ENCODE measurements at regions not wholly inside any gene's neighbourhood (a gene's known extent, or its start where the extent isn't known, plus 50 kb on each side); places are given as distances from the start of the nearest gene placed in this dataset.

DNA sequence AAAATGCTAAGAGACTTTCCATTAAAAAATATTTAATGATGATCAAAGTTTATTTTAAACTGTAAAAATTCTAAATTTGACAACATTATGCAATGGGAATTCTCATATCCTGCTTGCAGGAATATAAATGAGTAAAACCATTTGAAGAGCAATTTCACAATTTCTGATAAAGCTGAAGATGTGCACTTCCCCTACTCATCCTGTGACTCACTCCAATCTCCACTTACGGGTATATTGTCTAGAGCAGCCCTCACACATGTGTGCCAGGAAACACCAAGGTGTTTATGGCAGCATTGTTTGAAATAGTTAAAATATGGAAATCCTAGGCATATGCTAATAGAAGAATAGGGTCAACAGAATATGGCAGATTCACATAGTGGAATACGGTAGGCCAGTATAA is 158.4 kb downstream of the PDHA2 start:
- DNase-seq: peak; percentile 8

DNA sequence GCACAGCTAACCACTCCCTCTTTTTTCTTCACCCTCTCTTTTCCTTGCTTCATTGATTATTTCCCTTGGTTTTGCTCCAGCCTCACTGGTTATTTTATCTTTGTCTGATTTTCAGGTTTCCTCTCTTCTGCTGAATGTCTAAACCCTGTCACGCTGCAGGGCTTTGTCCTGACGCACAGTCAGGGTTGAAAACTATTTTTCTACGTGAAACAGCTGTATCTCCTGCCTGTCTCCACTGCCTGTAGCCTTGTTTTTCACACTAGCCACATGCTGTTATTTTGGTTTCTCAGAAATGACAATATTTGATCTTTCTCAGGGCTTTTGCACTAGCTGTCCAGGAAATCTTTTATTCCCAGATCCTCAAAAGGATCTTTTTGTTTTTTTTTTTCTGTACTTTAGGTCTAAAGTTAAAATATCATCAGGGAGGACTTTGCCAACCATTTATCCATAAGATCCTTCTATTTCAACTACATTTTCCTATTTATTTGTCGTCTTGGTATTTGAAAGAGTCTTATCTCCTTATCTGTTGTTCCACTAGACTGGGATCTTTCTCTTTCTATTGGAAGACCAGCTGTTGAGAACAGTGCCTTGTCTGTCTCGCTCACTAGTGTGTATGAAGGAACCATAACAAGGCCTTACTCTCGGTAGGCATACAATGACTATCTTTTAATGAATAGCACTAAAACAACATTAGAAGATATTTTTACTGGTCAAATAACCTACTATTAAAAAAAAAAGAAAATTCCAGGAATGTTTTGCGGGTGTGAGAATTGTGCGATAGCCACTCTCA is 164.3 kb downstream of the PDHA2 start:
- no peak for DNase-seq

DNA sequence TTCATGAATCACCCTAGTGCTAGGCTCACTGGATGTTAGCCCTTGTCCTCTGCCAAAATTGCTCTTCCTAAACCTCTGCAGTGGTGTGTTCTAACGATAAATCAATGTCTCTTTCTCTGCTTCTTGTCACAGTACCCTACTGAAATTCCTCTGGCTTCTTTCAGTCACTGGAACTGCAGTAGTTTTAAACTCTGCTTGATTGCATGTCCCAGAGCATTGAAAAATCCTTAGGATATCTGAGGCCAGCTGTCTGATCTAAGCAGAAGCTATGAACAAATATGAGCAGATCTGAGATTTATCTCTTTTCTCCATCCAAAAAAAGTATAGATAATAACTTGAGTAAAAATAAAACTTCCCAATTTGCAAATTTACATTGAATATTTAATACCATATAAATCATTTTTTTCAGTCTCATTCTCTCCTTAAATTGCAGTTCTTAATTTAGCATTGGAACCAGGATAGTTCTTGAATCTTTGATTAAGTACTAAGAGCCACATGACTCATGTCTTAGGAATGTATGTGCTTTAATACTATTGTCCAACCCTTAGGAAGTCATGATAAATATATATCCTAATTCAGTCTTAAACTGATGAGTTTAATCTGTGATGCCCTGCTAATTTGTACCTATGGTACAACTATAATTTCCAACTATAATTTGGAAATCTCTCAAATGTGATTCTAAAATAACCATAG is 169.7 kb downstream of the PDHA2 start:
- DNase-seq: peak; percentile 30

DNA sequence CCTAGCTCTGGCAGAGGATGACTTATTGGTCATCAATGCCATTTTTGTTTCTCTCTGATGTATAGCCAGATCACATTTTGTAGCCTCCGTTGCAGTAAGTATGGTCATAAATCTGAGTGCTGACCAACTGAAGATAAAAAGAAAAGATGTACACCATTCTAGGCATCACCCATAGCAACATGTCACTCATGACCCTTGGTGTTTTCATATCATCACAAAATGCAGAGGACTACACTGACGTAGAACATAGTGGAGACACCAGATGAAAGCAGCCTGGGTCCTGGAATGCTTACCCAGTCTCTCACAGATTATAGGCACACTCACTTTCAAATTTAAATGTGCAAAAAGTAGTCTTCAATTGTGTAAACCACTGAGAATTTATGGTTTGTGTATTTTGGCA is 172.8 kb downstream of the PDHA2 start:
- no peak for DNase-seq

DNA sequence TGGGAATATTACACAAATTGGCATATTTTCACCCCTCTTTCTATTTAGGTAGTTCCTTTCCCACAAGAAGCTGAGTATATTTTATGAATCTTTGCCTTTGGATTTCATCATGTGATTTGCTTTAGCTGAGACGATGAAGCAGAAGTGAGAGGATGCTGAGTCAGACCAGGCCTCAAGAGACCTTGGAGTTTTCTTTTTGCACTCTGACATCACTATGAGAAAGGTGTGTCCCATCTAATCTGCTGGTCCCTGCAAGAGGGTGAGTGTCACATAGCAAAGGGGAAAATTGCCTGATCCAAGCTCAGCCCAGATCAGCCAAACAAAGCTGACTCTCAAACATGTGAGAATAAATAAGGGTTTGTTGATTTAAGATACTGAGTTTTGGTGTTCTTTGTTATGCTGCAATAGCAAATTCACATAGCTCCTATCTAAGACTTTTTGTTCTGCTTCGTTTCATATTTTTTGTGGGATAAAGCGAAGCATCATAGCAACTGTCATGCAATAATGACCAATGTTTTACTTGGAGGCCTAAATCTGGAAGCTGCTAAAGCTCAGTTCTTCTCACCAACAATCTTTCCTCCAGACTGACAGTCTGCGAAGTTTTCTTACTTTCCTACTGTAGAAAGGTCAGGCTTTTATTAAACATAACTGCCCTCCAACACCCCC is 176.9 kb downstream of the PDHA2 start:
- peak; percentile 63 for DNase-seq

- no peak for DNase-seq
Observed at GRCh38 chr4:96025011-96025410, 185.1 kb downstream of the PDHA2 start.

- DNase-seq: no peak
Observed at GRCh38 chr4:96035727-96036126, 195.8 kb downstream of the PDHA2 start.

DNA sequence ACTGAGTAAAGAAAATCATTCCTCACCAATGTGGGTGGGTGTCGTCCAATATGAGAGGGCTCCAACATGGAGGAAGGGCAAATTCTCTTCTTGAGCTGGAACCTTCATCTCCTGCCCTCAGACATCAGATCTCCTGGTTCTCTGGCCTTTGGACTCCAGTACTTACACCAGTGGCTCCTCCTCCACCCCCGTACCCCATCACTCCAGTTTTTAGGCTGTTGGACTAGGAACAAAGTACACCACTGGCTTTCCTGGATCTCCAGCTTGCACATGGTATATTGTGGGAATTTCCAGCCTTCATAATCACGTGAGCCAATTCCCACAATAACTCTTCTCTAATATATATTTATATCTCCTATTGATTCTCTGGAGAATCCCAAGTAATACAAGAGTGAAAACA is 196.9 kb downstream of the PDHA2 start:
- no peak for DNase-seq

GRCh38 chr4:96037705-96038104 is 197.8 kb downstream of the PDHA2 start:
- DNase-seq: no peak

- DNase-seq: no peak
Observed at GRCh38 chr4:96039217-96039616, 199.3 kb downstream of the PDHA2 start.

DNA sequence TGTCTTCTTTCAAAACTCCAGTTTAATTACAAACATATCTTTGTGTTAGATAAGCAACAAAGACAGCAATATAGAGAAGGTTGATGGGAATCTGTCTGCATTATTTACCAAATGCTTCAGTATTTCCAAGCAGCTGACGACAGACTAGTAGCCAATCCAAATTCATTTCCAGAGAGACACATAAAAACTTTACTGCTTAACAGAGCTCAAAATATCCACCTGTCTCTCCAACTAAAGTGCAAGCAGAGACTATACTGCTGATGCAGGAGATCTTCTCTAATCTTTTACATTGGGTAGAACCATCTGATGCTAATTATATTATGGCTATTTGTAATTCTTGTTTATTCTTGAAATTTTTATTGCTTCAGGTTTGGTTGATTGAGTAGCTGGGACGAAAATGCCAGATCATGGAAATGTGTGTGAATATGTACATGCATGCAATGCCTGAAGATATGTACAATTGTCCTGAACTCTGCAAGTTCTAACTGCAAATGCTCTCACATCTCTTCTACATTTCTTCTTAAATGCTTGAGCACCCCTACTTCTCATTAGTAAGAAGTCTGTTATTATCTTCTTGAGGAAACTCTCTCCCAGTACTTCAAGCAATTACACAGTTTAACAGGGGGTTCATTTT is 200.0 kb downstream of the PDHA2 start:
- DNase-seq: no peak

GRCh38 chr4:96044971-96045370 is 205.1 kb downstream of the PDHA2 start:
- no peak for DNase-seq

GRCh38 chr4:96052827-96053226 is 212.9 kb downstream of the PDHA2 start:
- DNase-seq: peak; percentile 0

DNA sequence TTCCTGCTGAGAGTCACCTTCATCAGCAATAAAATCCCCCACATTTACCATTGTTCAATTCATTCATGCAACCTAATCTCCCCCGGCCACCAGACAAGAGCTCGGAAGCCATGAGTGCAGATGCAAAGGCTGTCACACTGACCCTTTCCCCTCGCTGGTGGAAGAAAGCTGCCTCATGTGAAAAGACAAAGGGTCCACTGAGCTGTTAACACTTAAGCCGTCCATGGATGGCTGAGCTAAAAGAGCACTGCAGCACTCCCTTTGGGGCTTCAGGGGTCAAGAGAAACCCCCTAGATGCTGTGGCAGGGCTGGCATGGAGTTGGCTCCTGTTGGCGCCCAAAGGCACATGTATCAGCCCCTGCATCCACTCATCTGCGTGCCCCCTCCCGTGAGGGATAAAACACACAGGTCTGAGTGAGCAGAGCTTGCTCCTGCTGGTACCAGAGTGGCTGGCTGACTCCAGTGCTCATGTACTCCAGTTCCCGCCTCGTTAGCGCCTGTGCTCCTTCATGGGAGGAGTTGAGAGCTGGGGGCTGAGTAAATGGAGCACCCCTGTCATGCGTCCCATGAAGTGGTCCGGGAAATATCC is 216.5 kb downstream of the PDHA2 start:
- DNase-seq: no peak

- DNase-seq: no peak
Observed at GRCh38 chr4:96063639-96064038, 223.7 kb downstream of the PDHA2 start.

- DNase-seq: peak; percentile 58
Observed at GRCh38 chr4:96073461-96073860, 233.6 kb downstream of the PDHA2 start.

- DNase-seq: no peak
Observed at GRCh38 chr4:96092151-96092705, 252.3 kb downstream of the PDHA2 start.

GRCh38 chr4:96093057-96093456 is 253.2 kb downstream of the PDHA2 start:
- no peak for DNase-seq

GRCh38 chr4:96093563-96093962 is 253.7 kb downstream of the PDHA2 start:
- no peak for DNase-seq

GRCh38 chr4:96094183-96094582 is 254.3 kb downstream of the PDHA2 start:
- no peak for DNase-seq

- DNase-seq: no peak
Observed at GRCh38 chr4:96097040-96097607, 257.2 kb downstream of the PDHA2 start.

- no peak for DNase-seq
Observed at GRCh38 chr4:96097693-96098092, 257.8 kb downstream of the PDHA2 start.

All from fibroblast of skin of right biceps (primary cell).